ENCODE measurements at regions not wholly inside any gene's neighbourhood (a gene's known extent, or its start where the extent isn't known, plus 50 kb on each side); places are given as distances from the start of the nearest gene placed in this dataset.

DNA sequence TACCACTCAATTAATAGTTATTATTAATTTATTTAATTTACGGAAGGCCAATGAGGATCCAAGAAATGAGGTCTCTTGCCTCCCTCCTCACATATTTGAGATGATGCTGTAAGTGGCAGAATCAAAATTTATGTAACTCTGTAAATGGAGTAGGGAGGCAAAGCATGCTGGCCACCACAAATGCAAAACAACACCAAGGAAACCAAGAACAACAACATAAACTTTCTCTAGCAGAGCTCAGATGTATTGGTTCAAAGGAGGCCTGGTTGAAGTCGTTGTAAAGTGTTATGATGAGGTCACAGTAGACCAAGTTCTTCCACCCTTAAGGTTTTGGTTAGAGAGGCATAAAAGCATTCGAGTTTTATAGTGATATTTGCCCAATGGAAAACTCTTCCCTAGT is 194.8 kb upstream of the FAT1 start:
- TF ChIP-seq, protein P1, sequence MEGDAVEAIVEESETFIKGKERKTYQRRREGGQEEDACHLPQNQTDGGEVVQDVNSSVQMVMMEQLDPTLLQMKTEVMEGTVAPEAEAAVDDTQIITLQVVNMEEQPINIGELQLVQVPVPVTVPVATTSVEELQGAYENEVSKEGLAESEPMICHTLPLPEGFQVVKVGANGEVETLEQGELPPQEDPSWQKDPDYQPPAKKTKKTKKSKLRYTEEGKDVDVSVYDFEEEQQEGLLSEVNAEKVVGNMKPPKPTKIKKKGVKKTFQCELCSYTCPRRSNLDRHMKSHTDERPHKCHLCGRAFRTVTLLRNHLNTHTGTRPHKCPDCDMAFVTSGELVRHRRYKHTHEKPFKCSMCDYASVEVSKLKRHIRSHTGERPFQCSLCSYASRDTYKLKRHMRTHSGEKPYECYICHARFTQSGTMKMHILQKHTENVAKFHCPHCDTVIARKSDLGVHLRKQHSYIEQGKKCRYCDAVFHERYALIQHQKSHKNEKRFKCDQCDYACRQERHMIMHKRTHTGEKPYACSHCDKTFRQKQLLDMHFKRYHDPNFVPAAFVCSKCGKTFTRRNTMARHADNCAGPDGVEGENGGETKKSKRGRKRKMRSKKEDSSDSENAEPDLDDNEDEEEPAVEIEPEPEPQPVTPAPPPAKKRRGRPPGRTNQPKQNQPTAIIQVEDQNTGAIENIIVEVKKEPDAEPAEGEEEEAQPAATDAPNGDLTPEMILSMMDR (conservative IDR thresholded peaks at IDR 0.05 in 1 of 2, IDR thresholded peaks at IDR 0.05 in 1 of 2; ENCODE audit: extremely low read depth in 1 of 2, insufficient read depth in 1 of 2, low read depth in 1 of 2, low read length in 2 of 2): no peak
- TF ChIP-seq EZH2 (IDR thresholded peaks at IDR 0.05; ENCODE audit: borderline replicate concordance, low read length): no peak

Data from mammary epithelial cell (primary cell).